ENCODE measurements at regions not wholly inside any gene's neighbourhood (a gene's known extent, or its start where the extent isn't known, plus 50 kb on each side); places are given as distances from the start of the nearest gene placed in this dataset.

DNA sequence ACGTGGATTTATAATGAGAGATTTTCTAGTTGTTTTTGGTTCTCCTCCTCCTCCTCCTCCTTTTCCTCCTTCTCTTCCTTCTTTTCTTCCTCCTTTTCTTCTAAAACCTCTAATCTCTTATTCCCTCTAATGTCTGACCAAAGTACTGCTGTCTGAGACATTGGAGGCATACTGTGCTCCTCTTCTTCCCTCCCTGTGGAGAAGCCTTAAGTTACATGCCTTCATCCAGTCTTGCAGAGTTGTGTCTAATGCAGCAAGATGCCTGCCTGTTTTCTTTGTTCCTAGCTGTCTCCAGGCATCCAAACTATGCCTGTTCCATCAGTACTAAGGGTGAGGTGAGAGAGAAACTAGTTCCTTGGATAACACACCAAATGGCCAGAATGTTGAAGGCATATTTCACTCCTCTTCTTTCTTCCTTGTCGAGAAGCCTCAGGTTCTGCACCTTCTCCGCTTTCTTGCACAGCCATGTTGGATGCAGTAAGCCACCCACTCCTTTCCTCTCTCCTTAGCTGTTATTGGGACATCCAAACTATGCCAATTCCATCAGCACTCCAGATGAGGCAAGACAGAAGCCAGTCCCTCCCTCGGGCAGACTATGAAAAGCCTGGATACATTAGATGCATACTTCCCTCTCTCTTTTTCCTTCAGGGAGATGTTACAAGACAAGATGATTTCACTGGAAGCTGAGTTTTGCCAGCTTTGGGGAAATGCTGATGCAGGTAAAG, 285.7 kb upstream of the TRAM1L1 start:
- Histone ChIP-seq H3K9me3 (no peaks in the 10 kb centered on the region), H3K36me3 (no peaks in the 10 kb centered on the region), H3K27ac (no peak overlapping the region), H3K4me1 (no peaks in the 10 kb centered on the region), H3K4me3 (replicated peaks in 1 of 3) (no peak overlapping the region), H3K27me3 (no peaks in the 10 kb centered on the region)
- no peak for DNase-seq
- TF ChIP-seq, protein P1, sequence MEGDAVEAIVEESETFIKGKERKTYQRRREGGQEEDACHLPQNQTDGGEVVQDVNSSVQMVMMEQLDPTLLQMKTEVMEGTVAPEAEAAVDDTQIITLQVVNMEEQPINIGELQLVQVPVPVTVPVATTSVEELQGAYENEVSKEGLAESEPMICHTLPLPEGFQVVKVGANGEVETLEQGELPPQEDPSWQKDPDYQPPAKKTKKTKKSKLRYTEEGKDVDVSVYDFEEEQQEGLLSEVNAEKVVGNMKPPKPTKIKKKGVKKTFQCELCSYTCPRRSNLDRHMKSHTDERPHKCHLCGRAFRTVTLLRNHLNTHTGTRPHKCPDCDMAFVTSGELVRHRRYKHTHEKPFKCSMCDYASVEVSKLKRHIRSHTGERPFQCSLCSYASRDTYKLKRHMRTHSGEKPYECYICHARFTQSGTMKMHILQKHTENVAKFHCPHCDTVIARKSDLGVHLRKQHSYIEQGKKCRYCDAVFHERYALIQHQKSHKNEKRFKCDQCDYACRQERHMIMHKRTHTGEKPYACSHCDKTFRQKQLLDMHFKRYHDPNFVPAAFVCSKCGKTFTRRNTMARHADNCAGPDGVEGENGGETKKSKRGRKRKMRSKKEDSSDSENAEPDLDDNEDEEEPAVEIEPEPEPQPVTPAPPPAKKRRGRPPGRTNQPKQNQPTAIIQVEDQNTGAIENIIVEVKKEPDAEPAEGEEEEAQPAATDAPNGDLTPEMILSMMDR (IDR thresholded peaks at IDR 0.05): no peak
- 83 to 86% methylated on average over 4 of the region's 4 CpGs for WGBS, 2 donors
- intact Hi-C loops (cut with DNase I): no loop called here

GRCh38 chr4:117375101-117375500, 289.7 kb upstream of the TRAM1L1 start:
- Histone ChIP-seq H3K36me3 (no peaks in the 10 kb centered on the region), H3K27ac (no peak overlapping the region), H3K4me1 (no peaks in the 10 kb centered on the region), H3K27me3 (no peaks in the 10 kb centered on the region), H3K9me3 (no peaks in the 10 kb centered on the region), H3K4me3 (replicated peaks in 1 of 3) (no peak overlapping the region)
- DNase-seq: no peak
- no peak for TF ChIP-seq POLR2A (IDR thresholded peaks at IDR 0.05)
- TF ChIP-seq, protein P1 (IDR thresholded peaks at IDR 0.05): no peak
- WGBS, 2 donors: 45 to 54% methylated on average over 3 of the region's 3 CpGs
- intact Hi-C loops (cut with DNase I): no loop called here

- no peak overlapping the region for H3K4me3 ChIP-seq (replicated peaks in 1 of 3)
- no peak for DNase-seq
Measured at GRCh38 chr4:117376692-117377091, 291.3 kb upstream of the TRAM1L1 start.

GRCh38 chr4:117378942-117379341, 293.6 kb upstream of the TRAM1L1 start:
- no peaks in the 10 kb centered on the region for H3K27me3 ChIP-seq
- no peaks in the 10 kb centered on the region for H3K36me3 ChIP-seq
- no peaks in the 10 kb centered on the region for H3K4me1 ChIP-seq
- no peak for DNase-seq
- no peak overlapping the region for H3K27ac ChIP-seq
- H3K4me3 ChIP-seq (replicated peaks in 1 of 3): no peak overlapping the region
- TF ChIP-seq, protein P1 (IDR thresholded peaks at IDR 0.05): no peak
- no peak for TF ChIP-seq POLR2A (IDR thresholded peaks at IDR 0.05)
- intact Hi-C loops (cut with DNase I): no loop called here
- H3K9me3 ChIP-seq: no peaks in the 10 kb centered on the region
- WGBS, 2 donors: 85 to 89% methylated on average over 7 of the region's 7 CpGs

More at GRCh38 chr4:117376692-117377091, 291.3 kb upstream of the TRAM1L1 start:
- intact Hi-C loops (cut with DNase I): no loop called here
- Histone ChIP-seq H3K9me3 (no peaks in the 10 kb centered on the region), H3K27me3 (no peaks in the 10 kb centered on the region), H3K4me1 (no peaks in the 10 kb centered on the region), H3K36me3 (no peaks in the 10 kb centered on the region), H3K27ac (no peak overlapping the region)
- no peak for TF ChIP-seq POLR2A (IDR thresholded peaks at IDR 0.05)
- TF ChIP-seq, protein P1 (IDR thresholded peaks at IDR 0.05): no peak

DNA sequence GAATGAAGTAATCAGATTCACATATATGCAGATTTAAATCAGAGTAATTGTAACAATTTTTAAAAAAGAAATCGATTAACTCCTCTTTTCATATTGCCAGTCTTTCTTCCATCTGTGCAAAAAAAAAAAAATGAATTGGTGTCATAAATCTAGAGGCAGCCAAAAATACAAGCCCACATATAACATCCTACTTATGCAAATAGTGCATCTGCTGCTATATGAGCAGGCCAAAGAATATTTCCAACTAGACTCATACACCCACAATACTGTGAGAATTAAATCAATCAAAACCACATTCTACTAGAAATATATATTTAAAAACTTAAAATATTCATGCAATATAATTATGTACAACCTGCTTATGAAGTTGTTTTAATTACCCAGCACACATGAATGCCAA, 298.1 kb upstream of the TRAM1L1 start:
- 92 to 96% methylated on average over 1 of the region's 1 CpG for WGBS, 2 donors
- DNase-seq: no peak
- no peaks in the 10 kb centered on the region for H3K36me3 ChIP-seq
- no peak for TF ChIP-seq POLR2A (IDR thresholded peaks at IDR 0.05)
- TF ChIP-seq, protein P1 (IDR thresholded peaks at IDR 0.05): no peak
- H3K27ac ChIP-seq: no peak overlapping the region
- no peaks in the 10 kb centered on the region for H3K27me3 ChIP-seq
- H3K4me1 ChIP-seq: no peaks in the 10 kb centered on the region
- H3K9me3 ChIP-seq: no peaks in the 10 kb centered on the region
- no peak overlapping the region for H3K4me3 ChIP-seq (replicated peaks in 1 of 3)
- intact Hi-C loops (cut with DNase I): no loop called here
